Neuronal stem cell (in vitro differentiated cells): ENCODE measurements at regions not wholly inside any gene's neighbourhood (a gene's known extent, or its start where the extent isn't known, plus 50 kb on each side); places are given as distances from the start of the nearest gene placed in this dataset.

Source experiments
- DNase-seq: peaks from one replicate; pipeline ENCODE4 v3.0.0-alpha.2; 2013; ENCODE audit warnings: low spot score
- H2AFZ ChIP-seq: one replicate; pipeline ENCODE4 v1.6.1; 2013; ENCODE audit warnings: mild to moderate bottlenecking, low read length, inconsistent platforms
- H2AK5ac ChIP-seq: 2 replicates; pipeline ENCODE4 v1.6.1; 2013; ENCODE audit warnings: low read depth, mild to moderate bottlenecking, inconsistent platforms, low read length, moderate library complexity, mixed read lengths
- H2BK120ac ChIP-seq: 2 replicates; pipeline ENCODE4 v1.6.1; 2013; ENCODE audit warnings: low read depth, mild to moderate bottlenecking, inconsistent platforms, low read length, moderate library complexity, mixed read lengths
- H2BK12ac ChIP-seq: one replicate; pipeline ENCODE4 v1.6.1; 2013; ENCODE audit warnings: low read length, inconsistent platforms
- H2BK15ac ChIP-seq: 2 replicates; pipeline ENCODE4 v1.6.1; 2013; ENCODE audit warnings: mild to moderate bottlenecking, low read length, inconsistent platforms, mixed read lengths
- H2BK5ac ChIP-seq: one replicate; pipeline ENCODE4 v1.6.1; 2013; ENCODE audit warnings: inconsistent platforms, mild to moderate bottlenecking, low read length, moderate library complexity
- H3K14ac ChIP-seq: one replicate; pipeline ENCODE4 v1.6.1; 2013; ENCODE audit warnings: low read length, inconsistent platforms
- H3K18ac ChIP-seq: 2 replicates; pipeline ENCODE4 v1.6.1; 2013; ENCODE audit warnings: low read length, inconsistent platforms
- H3K23ac ChIP-seq: 2 replicates; pipeline ENCODE4 v1.6.1; 2013; ENCODE audit warnings: low read depth, mild to moderate bottlenecking, mixed read lengths, low read length, inconsistent platforms; ENCODE audit not compliant: poor library complexity
- H3K27ac ChIP-seq: replicated peaks from 3 replicates; pipeline ENCODE4 v1.5.1; 2013; ENCODE audit warnings: low read length, inconsistent platforms
- H3K27me3 ChIP-seq, 3 experiments: 2 replicates each; pipeline ENCODE4 v1.6.1; 2013; ENCODE audit warnings: low read length in 3 of 3, mild to moderate bottlenecking in 2 of 3, inconsistent platforms in 1 of 3, low read depth in 1 of 3, mixed read lengths in 1 of 3, moderate library complexity in 1 of 3; ENCODE audit not compliant: control insufficient read depth in 3 of 3, insufficient read depth in 3 of 3
- H3K36me3 ChIP-seq, 2 donors: replicated peaks in 1 of 2; 2 replicates each; pipeline ENCODE4 v1.6.1; 2013; ENCODE audit warnings: low read length in 2 of 2; ENCODE audit not compliant: control insufficient read depth in 2 of 2, insufficient read depth in 2 of 2
- H3K4ac ChIP-seq: 2 replicates; pipeline ENCODE4 v1.6.1; 2013; ENCODE audit warnings: inconsistent platforms, mild to moderate bottlenecking, low read length, moderate library complexity
- H3K4me1 ChIP-seq, 2 donors: 1 replicate in 1 of 2; 2 replicates in 1 of 2; pipeline ENCODE4 v1.6.1; 2013; ENCODE audit warnings: low read length in 2 of 2, low read depth in 1 of 2; ENCODE audit not compliant: control insufficient read depth in 2 of 2, insufficient read depth in 1 of 2
- H3K4me2 ChIP-seq: one replicate; pipeline ENCODE4 v1.6.1; 2013; ENCODE audit warnings: mild to moderate bottlenecking, low read length, inconsistent platforms; ENCODE audit not compliant: insufficient read depth, poor library complexity, severe bottlenecking
- H3K4me3 ChIP-seq, 2 donors: 2 replicates each; pipeline ENCODE4 v1.5.1; 2013; ENCODE audit warnings: low read length in 2 of 2, mild to moderate bottlenecking in 2 of 2, inconsistent platforms in 1 of 2, moderate library complexity in 1 of 2
- H3K79me1 ChIP-seq: one replicate; pipeline ENCODE4 v1.6.1; 2013; ENCODE audit warnings: low read depth, mild to moderate bottlenecking, inconsistent platforms, low read length, moderate library complexity
- H3K9ac ChIP-seq: one replicate; pipeline ENCODE4 v1.6.1; 2013; ENCODE audit warnings: mild to moderate bottlenecking, low read depth, low read length, inconsistent platforms; ENCODE audit not compliant: poor library complexity
- H3K9me3 ChIP-seq, 2 donors: replicated peaks in 1 of 2; 2 replicates each; pipeline versions ENCODE3 to v1.6.1; 2013; ENCODE audit warnings: low read length in 2 of 2, mild to moderate bottlenecking in 2 of 2, inconsistent platforms in 1 of 2, low read depth in 1 of 2, mixed read lengths in 1 of 2, moderate library complexity in 1 of 2; ENCODE audit not compliant: control insufficient read depth in 2 of 2, insufficient read depth in 1 of 2
- H4K8ac ChIP-seq: one replicate; pipeline ENCODE4 v1.6.1; 2013; ENCODE audit warnings: low read depth, mild to moderate bottlenecking, inconsistent platforms, low read length, moderate library complexity
- H4K91ac ChIP-seq: one replicate; pipeline ENCODE4 v1.6.1; 2013; ENCODE audit warnings: low read length, low read depth, mild to moderate bottlenecking, inconsistent platforms; ENCODE audit not compliant: poor library complexity
- WGBS, 2 donors: extraction: QIAGEN DNeasy Blood & Tissue Kit; methylation state at CpG; one replicate each; pipeline ENCODE4 v1.1.7; 2013; ENCODE audit warnings: missing lambda C conversion rate in 2 of 2, mixed read lengths in 1 of 2; ENCODE audit not compliant: insufficient read length in 2 of 2, insufficient replicate concordance in 1 of 2; ENCODE audit errors: extremely low coverage in 2 of 2; 5-methylcytosine and 5-hydroxymethylcytosine counted together

DNA sequence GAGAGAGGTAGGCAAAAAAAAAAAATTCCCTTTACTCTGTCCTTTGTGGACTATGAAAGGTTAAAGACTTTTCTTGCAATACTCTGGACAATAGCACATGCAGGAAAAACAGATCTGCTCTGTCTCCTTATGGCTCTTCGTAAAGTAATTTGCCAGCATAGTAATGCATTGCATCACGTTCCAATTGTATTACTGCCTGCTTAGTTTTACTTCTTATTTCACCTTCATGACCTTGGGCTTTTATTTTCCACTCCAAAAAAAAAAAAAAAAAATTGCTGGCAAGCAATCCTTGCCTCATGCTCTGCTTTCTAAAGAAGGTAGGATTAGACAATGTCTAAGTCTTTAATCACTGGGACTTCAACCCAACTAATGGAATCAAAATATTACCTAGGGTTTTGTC lies 1802.7 kb downstream of the SUCLG1 start:
- Histone ChIP-seq H2BK15ac (no peak overlapping the region), H3K4ac (no peak overlapping the region), H3K79me1 (no peaks in the 10 kb centered on the region), H3K27ac (no peak overlapping the region), H4K91ac (no peak overlapping the region), H3K4me2 (no peak overlapping the region), H3K27me3 (no peaks in the 10 kb centered on the region), H3K36me3 (no peaks in the 10 kb centered on the region), H2AK5ac (no peak overlapping the region), H3K4me1 (no peaks in the 10 kb centered on the region), H3K9me3 (no peaks in the 10 kb centered on the region), H2AFZ (no peak overlapping the region), H2BK120ac (no peak overlapping the region), H2BK12ac (no peak overlapping the region), H3K9ac (no peak overlapping the region), H3K18ac (no peak overlapping the region), H3K14ac (no peak overlapping the region), H3K23ac (no peak overlapping the region), H3K4me3 (no peak overlapping the region), H2BK5ac (no peak overlapping the region), H4K8ac (no peak overlapping the region)
- no CpG with 5 or more reads among the region's 2 CpGs for WGBS, 2 donors
- no peak for DNase-seq

DNA sequence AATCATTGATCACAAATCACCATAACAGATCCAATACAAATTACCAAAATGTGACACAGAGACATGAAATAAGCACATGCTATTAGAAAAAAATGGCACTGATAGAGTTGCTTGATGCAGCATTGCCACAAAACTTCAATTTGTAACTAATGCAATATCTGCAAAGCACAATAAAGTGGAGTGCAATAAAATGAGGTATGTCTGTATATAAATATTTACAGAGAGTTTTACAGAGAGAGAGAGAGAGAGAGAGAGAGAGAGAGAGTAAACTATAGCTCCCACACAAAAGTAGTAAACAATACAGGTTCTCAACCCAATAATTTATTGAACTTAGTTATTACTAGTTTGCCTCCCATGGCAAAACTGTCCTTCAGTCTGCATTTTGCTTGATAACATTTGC lies 1807.0 kb downstream of the SUCLG1 start:
- H3K27ac ChIP-seq: no peak overlapping the region
- H3K4me2 ChIP-seq: no peak overlapping the region
- H3K27me3 ChIP-seq: no peaks in the 10 kb centered on the region
- no peak overlapping the region for H3K9ac ChIP-seq
- no peaks in the 10 kb centered on the region for H3K9me3 ChIP-seq
- H2BK15ac ChIP-seq: no peak overlapping the region
- no peak overlapping the region for H3K18ac ChIP-seq
- no peaks in the 10 kb centered on the region for H3K36me3 ChIP-seq
- no peak overlapping the region for H3K4me3 ChIP-seq
- H3K14ac ChIP-seq: no peak overlapping the region
- no peak for DNase-seq
- H3K4ac ChIP-seq: no peak overlapping the region
- no peak overlapping the region for H4K91ac ChIP-seq
- H2AK5ac ChIP-seq: no peak overlapping the region
- no peaks in the 10 kb centered on the region for H3K79me1 ChIP-seq
- no peaks in the 10 kb centered on the region for H3K4me1 ChIP-seq
- no peak overlapping the region for H2BK120ac ChIP-seq
- H2BK12ac ChIP-seq: no peak overlapping the region
- H4K8ac ChIP-seq: no peak overlapping the region
- H2BK5ac ChIP-seq: no peak overlapping the region
- no peak overlapping the region for H2AFZ ChIP-seq
- no peak overlapping the region for H3K23ac ChIP-seq

DNA sequence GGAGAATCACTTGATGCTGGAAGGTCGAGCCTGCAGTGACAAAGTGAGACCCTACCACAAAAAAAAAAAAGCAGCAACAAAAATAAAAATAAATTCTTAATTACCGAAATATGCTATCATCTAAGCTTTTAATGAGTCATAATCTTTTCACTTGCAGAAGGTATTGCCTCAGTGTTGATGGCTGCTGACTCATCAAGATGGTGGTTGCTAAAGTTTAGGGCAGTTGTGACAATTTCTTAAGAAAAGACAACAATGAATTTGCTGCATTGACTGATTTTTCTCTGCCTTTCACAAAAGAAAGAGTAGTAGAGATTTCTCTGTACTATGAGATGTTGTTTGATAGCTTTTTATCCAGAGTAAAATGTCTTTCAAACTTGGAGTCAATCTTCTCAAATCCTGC lies 1809.0 kb downstream of the SUCLG1 start:
- H3K18ac ChIP-seq: no peak overlapping the region
- no peak overlapping the region for H2BK12ac ChIP-seq
- H3K27ac ChIP-seq: no peak overlapping the region
- no peak overlapping the region for H3K4ac ChIP-seq
- H2AK5ac ChIP-seq: no peak overlapping the region
- H3K4me1 ChIP-seq: no peaks in the 10 kb centered on the region
- no peak overlapping the region for H4K91ac ChIP-seq
- DNase-seq: no peak
- no peak overlapping the region for H3K23ac ChIP-seq
- no peak overlapping the region for H2AFZ ChIP-seq
- H3K36me3 ChIP-seq: no peaks in the 10 kb centered on the region
- no peak overlapping the region for H2BK5ac ChIP-seq
- no peak overlapping the region for H2BK15ac ChIP-seq
- no peak overlapping the region for H3K4me2 ChIP-seq
- H2BK120ac ChIP-seq: no peak overlapping the region
- no peaks in the 10 kb centered on the region for H3K9me3 ChIP-seq
- no peak overlapping the region for H3K4me3 ChIP-seq
- no peaks in the 10 kb centered on the region for H3K79me1 ChIP-seq
- H3K9ac ChIP-seq: no peak overlapping the region
- no peak overlapping the region for H3K14ac ChIP-seq
- no CpG with 5 or more reads among the region's 2 CpGs for WGBS, 2 donors
- no peaks in the 10 kb centered on the region for H3K27me3 ChIP-seq
- no peak overlapping the region for H4K8ac ChIP-seq

DNA sequence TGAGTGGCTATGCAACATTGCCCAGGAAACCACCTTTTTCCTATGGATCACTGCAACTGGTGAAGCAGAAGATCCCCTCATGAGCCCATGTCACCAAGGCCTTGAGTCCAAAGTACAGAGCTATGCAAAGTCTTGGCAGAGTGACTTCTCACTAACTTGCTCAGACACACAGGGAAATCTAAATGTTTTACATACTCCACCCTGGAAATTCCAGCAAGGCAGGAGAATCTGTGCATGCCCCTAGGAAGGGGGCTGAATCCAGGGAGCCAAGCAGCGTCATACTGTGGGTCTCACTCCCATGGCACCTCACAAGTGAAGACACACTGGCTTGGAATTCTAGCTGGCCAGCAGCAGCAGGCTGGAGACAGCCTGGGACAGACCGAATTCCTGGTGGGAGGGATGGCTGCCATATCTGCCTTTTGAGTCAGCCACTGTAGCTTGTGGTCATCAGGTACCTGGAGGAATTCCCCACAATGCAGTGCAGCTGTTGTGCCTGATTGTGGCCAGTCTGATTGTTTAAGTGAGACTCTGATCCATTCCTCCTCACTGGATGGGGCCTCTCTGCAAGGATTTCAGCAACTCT lies 1817.4 kb downstream of the SUCLG1 start:
- no peak for DNase-seq
- Histone ChIP-seq H3K27me3 (no peaks in the 10 kb centered on the region), H3K18ac (no peak overlapping the region), H3K4me1 (no peaks in the 10 kb centered on the region), H3K27ac (no peak overlapping the region), H4K91ac (no peak overlapping the region), H3K4ac (no peak overlapping the region), H2BK15ac (no peak overlapping the region), H3K23ac (no peak overlapping the region), H2AK5ac (no peak overlapping the region), H4K8ac (no peak overlapping the region), H3K9me3 (peaks cover 0 to 4% of the 10 kb centered on the region in 2 donors), H3K79me1 (no peaks in the 10 kb centered on the region), H3K4me3 (no peak overlapping the region), H3K9ac (no peak overlapping the region), H3K36me3 (no peaks in the 10 kb centered on the region), H2BK12ac (no peak overlapping the region), H2AFZ (no peak overlapping the region), H2BK5ac (no peak overlapping the region), H2BK120ac (no peak overlapping the region), H3K4me2 (no peak overlapping the region), H3K14ac (no peak overlapping the region)
- no CpG with 5 or more reads among the region's 2 CpGs for WGBS, 2 donors
